GM21423 (cell line): ENCODE measurements at regions not wholly inside any gene's neighbourhood (a gene's known extent, or its start where the extent isn't known, plus 50 kb on each side); places are given as distances from the start of the nearest gene placed in this dataset.
"Not testable (repeated sequence)": the region's sequence is repeated elsewhere in the genome, so short reads cannot be mapped to it uniquely, and the experiment has no call there.

ENCODE experiments used
- ATAC-seq: cut with Tn5 transposase; IDR thresholded peaks from one replicate; pipeline ENCODE4 v1.9.1; 2021; ENCODE audit warnings: mild to moderate bottlenecking, moderate library complexity; ENCODE audit not compliant: unreplicated experiment

GRCh38 chr12:91307957-91308670 lies 125.5 kb upstream of the DCN start:
- ATAC-seq = no peak

- ATAC-seq = no peak
These were observed 107.7 kb upstream of the DCN start for GRCh38 chr12:91290354-91290753.

- ATAC-seq = no peak
These were observed 107.3 kb upstream of the DCN start for GRCh38 chr12:91289906-91290305.

- ATAC-seq = no peak
These were observed 106.5 kb upstream of the DCN start for GRCh38 chr12:91289072-91289471.

GRCh38 chr12:91287753-91288152 lies 105.1 kb upstream of the DCN start:
- ATAC-seq = no peak

GRCh38 chr12:91278126-91278525 lies 95.5 kb upstream of the DCN start:
- no peak for ATAC-seq

- no peak for ATAC-seq
These were observed 93.9 kb upstream of the DCN start for GRCh38 chr12:91276509-91276908.

- ATAC-seq = no peak
These were observed 92.7 kb upstream of the DCN start for GRCh38 chr12:91275321-91275720.

GRCh38 chr12:91274916-91275315 lies 92.3 kb upstream of the DCN start:
- ATAC-seq = no peak

- no peak for ATAC-seq
These were observed 90.9 kb upstream of the DCN start for GRCh38 chr12:91273560-91273959.

GRCh38 chr12:91272461-91273063 lies 89.9 kb upstream of the DCN start:
- no peak for ATAC-seq

- ATAC-seq = no peak
These were observed 88.6 kb upstream of the DCN start for GRCh38 chr12:91271185-91271584.

GRCh38 chr12:91267039-91267438 lies 84.4 kb upstream of the DCN start:
- no peak for ATAC-seq

GRCh38 chr12:91264178-91264577 lies 81.6 kb upstream of the DCN start:
- ATAC-seq = no peak

- no peak for ATAC-seq
These were observed 79.4 kb upstream of the DCN start for GRCh38 chr12:91261820-91262676.

- no peak for ATAC-seq
These were observed 73.8 kb upstream of the DCN start for GRCh38 chr12:91256411-91256810.

- ATAC-seq = no peak
These were observed 69.7 kb upstream of the DCN start for GRCh38 chr12:91252341-91252740.

- no peak for ATAC-seq
These were observed 67.7 kb upstream of the DCN start for GRCh38 chr12:91250273-91250665.

- ATAC-seq = no peak
These were observed 67.1 kb upstream of the DCN start for GRCh38 chr12:91249518-91250272.

- no peak for ATAC-seq
These were observed 66.4 kb upstream of the DCN start for GRCh38 chr12:91249054-91249453.

GRCh38 chr12:91243177-91243576 lies 60.6 kb upstream of the DCN start:
- ATAC-seq = not testable (repeated sequence)
